Activated B cell treated with CpG ODN at 0.5 μM for 24 hours (primary cell): ENCODE measurements at regions not wholly inside any gene's neighbourhood (a gene's known extent, or its start where the extent isn't known, plus 50 kb on each side); places are given as distances from the start of the nearest gene placed in this dataset.
A peak's percentile ranks its signal among the peaks of the same experiment; 100 is the strongest.

ENCODE experiments used
- ATAC-seq: fragments of 200-7000 bp; cut with Tn5 transposase; one replicate; pipeline ENCODE4 v1.10.0; 2021; ENCODE audit warnings: low read depth, mild to moderate bottlenecking, moderate library complexity
- CTCF ChIA-PET: fragments of 350-600 bp; sonication (Branson Sonifier 250); formaldehyde crosslinking; loops from one replicate; lab custom pipeline; 2021; ENCODE audit warnings: antibody characterized with exemption; lab: Charles Lee
- POLR2A ChIA-PET: fragments of 350-600 bp; sonication (Branson Sonifier 250); formaldehyde crosslinking; loops from one replicate; lab custom pipeline; 2021; ENCODE audit warnings: antibody characterized with exemption; lab: Charles Lee
- DNase-seq: peaks from one replicate; pipeline ENCODE4 v3.0.0; 2022
- H3K27ac Mint-ChIP-seq: one replicate; pipeline ENCODE4 v1.8.0; 2020; ENCODE audit warnings: mixed read lengths
- H3K27me3 Mint-ChIP-seq: one replicate; pipeline ENCODE4 v1.8.0; 2021; ENCODE audit warnings: mixed read lengths
- H3K36me3 Mint-ChIP-seq: one replicate; pipeline ENCODE4 v1.8.0; 2021; ENCODE audit warnings: low read depth, mixed read lengths
- H3K4me1 Mint-ChIP-seq: one replicate; pipeline ENCODE4 v1.8.0; 2021; ENCODE audit warnings: mixed read lengths
- H3K4me3 Mint-ChIP-seq: one replicate; pipeline ENCODE4 v1.8.0; 2020; ENCODE audit warnings: mild to moderate bottlenecking, mixed read lengths
- H3K9me3 Mint-ChIP-seq: one replicate; pipeline ENCODE4 v1.8.0; 2020; ENCODE audit warnings: mixed read lengths
- intact Hi-C: fragments of 100-400 bp; cut with micrococcal nuclease; formaldehyde crosslinking; loops from one replicate; pipeline ENCODE4 v1.15.1; 2024
- TF ChIP-seq, protein P1 (sequence below): fragments of 200-600 bp; IDR thresholded peaks from one replicate; pipeline ENCODE4 v1.8.0; 2022; ENCODE audit warnings: antibody characterized with exemption, mild to moderate bottlenecking

DNA sequence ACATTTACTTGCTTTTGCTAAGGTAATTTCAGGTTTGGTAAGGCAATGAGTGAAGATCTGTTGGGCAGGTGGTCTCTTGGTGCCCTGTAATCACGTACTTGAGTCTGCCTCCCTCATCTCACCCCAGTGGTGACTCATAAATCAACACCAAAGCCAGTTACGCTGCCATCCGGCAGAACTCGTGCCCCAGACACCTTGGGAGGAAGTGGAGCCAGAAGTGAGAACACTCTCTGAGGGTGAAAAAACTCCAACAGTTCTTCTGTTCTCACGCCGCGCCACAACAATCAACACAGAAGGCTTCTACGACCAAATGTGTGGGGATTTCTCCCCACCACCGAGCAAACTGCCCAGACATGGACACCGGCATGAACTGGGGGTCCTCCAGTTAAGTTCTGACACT lies 206.2 kb downstream of the ARL4C start:
- H3K4me1 Mint-ChIP-seq = peaks cover 57% of the 10 kb centered on the region
- H3K9me3 Mint-ChIP-seq = peaks cover 3% of the 10 kb centered on the region

DNA sequence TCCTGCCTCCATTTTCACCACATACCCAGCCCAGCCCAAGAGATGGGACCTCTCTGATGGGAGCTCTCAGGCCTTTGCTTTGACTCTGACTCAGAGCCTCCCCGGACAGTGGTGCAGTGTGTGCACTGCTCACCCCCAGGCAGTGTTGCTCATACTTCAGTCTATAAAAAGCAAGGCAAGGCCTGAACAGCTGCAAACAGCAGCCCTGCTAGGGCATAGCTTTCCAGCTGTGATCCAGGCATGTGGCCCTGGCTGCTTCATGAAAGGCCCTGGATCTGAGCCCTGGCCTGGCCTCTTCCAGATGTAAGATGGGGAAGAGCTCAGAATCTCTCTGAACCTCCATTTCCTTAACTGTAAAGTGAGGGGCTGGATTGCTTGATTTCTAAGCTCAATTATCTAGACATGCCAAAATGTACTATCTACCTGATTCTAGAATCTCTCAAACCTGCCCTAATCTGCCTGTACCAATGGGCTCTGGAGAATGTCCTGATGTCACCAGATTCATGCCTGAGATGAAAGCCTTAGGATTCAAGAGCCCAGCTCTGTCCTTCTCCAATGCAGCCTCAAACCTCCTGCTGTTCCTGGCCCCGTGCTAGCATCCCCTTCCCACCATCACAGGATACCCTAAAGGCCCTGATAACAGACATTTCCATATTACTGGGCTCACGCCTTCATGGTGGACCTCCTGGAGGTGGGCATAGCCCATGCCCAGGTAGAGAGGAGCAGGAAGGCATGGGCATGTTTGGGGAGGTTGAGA lies 206.9 kb downstream of the ARL4C start:
- intact Hi-C loops = loop anchor here (1.0 to 5.0 kb wide), 10 partner anchors 18 to 255 kb away; no protein-coding TSS in a partner anchor
- Mint-ChIP-seq H3K27ac (peak overlapping the region; percentile 84), H3K4me3 (no peak overlapping the region), H3K4me1 (peaks cover 57% of the 10 kb centered on the region), H3K27me3 (peaks cover 9% of the 10 kb centered on the region), H3K9me3 (peaks cover 3% of the 10 kb centered on the region), H3K36me3 (no peaks in the 10 kb centered on the region)
- TF ChIP-seq, protein P1, sequence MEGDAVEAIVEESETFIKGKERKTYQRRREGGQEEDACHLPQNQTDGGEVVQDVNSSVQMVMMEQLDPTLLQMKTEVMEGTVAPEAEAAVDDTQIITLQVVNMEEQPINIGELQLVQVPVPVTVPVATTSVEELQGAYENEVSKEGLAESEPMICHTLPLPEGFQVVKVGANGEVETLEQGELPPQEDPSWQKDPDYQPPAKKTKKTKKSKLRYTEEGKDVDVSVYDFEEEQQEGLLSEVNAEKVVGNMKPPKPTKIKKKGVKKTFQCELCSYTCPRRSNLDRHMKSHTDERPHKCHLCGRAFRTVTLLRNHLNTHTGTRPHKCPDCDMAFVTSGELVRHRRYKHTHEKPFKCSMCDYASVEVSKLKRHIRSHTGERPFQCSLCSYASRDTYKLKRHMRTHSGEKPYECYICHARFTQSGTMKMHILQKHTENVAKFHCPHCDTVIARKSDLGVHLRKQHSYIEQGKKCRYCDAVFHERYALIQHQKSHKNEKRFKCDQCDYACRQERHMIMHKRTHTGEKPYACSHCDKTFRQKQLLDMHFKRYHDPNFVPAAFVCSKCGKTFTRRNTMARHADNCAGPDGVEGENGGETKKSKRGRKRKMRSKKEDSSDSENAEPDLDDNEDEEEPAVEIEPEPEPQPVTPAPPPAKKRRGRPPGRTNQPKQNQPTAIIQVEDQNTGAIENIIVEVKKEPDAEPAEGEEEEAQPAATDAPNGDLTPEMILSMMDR = no peak
- CTCF ChIA-PET = interaction anchor here (0.9 to 5.1 kb wide), 12 partner anchors 10 to 211 kb away, joined by 3 to 59 read pairs (median 5); partner anchors contain the start of gene ARL4C
- POLR2A ChIA-PET = interaction anchor here (0.9 to 4.3 kb wide), 6 partner anchors 12 to 206 kb away, joined by 3 to 41 read pairs (median 8); partner anchors contain the start of gene ARL4C
- DNase-seq = no peak
- ATAC-seq = peak; percentile 13

More for the DNA sequence above, 206.2 kb downstream of the ARL4C start:
- H3K27ac Mint-ChIP-seq = peak overlapping the region; percentile 84
- ChIA-PET CTCF (interaction anchor here (0.9 to 5.1 kb wide), 5 partner anchors 155 to 211 kb away, joined by 3 to 59 read pairs (median 14); partner anchors contain the start of gene ARL4C), POLR2A (interaction anchor here (0.9 to 4.3 kb wide), 5 partner anchors 11 to 206 kb away, joined by 3 to 41 read pairs (median 9); partner anchors contain the start of gene ARL4C)
- DNase-seq (peak; percentile 39), ATAC-seq (peak; percentile 80)
- H3K36me3 Mint-ChIP-seq = no peaks in the 10 kb centered on the region
- peak overlapping the region; percentile 68 for H3K4me3 Mint-ChIP-seq
- intact Hi-C loops = loop anchor here (1.0 to 5.0 kb wide), 6 partner anchors 18 to 193 kb away; no protein-coding TSS in a partner anchor
- TF ChIP-seq, protein P1 = no peak
- H3K27me3 Mint-ChIP-seq = peaks cover 9% of the 10 kb centered on the region

DNA sequence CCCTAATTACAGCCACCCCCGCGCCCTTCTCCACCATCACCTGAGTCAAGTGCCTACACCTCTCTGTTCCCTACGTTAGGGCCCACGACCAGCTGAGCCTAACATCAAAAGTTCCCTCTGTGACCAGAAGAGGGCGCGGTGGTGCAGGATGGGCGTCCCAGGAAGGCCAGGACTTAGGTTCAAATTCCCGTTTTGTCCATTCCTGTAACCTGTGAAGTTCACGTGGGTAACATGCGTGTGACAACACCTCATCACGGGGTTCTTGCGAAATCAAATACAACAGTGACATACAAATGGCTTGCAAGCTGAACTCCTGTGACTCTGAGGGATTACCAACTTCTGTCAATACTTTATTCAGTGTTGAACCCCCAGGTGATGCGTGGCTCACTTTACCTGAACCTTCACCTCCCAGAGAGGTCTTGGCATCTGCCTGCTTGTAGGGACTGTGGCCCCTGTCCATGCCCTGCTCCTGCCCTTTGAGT lies 207.9 kb downstream of the ARL4C start:
- ATAC-seq = no peak

GRCh38 chr2:234287650-234288049 lies 209.2 kb downstream of the ARL4C start:
- Mint-ChIP-seq H3K9me3 (peaks cover 1% of the 10 kb centered on the region), H3K27ac (no peak overlapping the region), H3K27me3 (peaks cover 26% of the 10 kb centered on the region), H3K4me1 (peaks cover 42% of the 10 kb centered on the region), H3K4me3 (no peak overlapping the region), H3K36me3 (no peaks in the 10 kb centered on the region)
- DNase-seq = no peak
- TF ChIP-seq, protein P1 = no peak
- intact Hi-C loops = no loop called here
- CTCF ChIA-PET = interaction anchor here (5.1 kb wide), 1 partner anchor 209 kb away, joined by 59 read pairs; the partner anchor contains the start of gene ARL4C
- POLR2A ChIA-PET = no interaction called here
- ATAC-seq = no peak

More for the DNA sequence above, 207.9 kb downstream of the ARL4C start:
- peak; percentile 50 for DNase-seq
- TF ChIP-seq, protein P1 = no peak
- Mint-ChIP-seq H3K4me3 (no peak overlapping the region), H3K36me3 (no peaks in the 10 kb centered on the region), H3K4me1 (peaks cover 54% of the 10 kb centered on the region), H3K9me3 (peaks cover 3% of the 10 kb centered on the region), H3K27ac (no peak overlapping the region), H3K27me3 (peaks cover 17% of the 10 kb centered on the region)
- POLR2A ChIA-PET = interaction anchor here (1.0 to 4.3 kb wide), 5 partner anchors 19 to 207 kb away, joined by 5 to 41 read pairs (median 9); partner anchors contain the start of gene ARL4C
- intact Hi-C loops = loop anchor here (1.0 kb wide), 4 partner anchors 154 to 256 kb away; no protein-coding TSS in a partner anchor
- CTCF ChIA-PET = interaction anchor here (0.6 to 5.1 kb wide), 14 partner anchors 18 to 214 kb away, joined by 3 to 59 read pairs (median 4); partner anchors contain the start of gene ARL4C
